ENCODE measurements at regions not wholly inside any gene's neighbourhood (a gene's known extent, or its start where the extent isn't known, plus 50 kb on each side); places are given as distances from the start of the nearest gene placed in this dataset.

- H3K27me3 Mint-ChIP-seq (ENCODE audit: low read depth) = no peaks in the 10 kb centered on the region
- H3K4me1 Mint-ChIP-seq = peaks cover 10% of the 10 kb centered on the region
- H3K9me3 Mint-ChIP-seq = no peaks in the 10 kb centered on the region
- ATAC-seq = no peak
- no peak overlapping the region for H3K27ac Mint-ChIP-seq
- CTCF ChIA-PET = no interaction called here
- H3K4me3 Mint-ChIP-seq = no peak overlapping the region
- no peak for DNase-seq (ENCODE audit: low spot score)
- TF ChIP-seq PRRX2 (CRISPR knock-in tag; IDR thresholded peaks at IDR 0.05) (no peak), ZNF263 (CRISPR knock-in tag; IDR thresholded peaks at IDR 0.05; ENCODE audit: low read depth) (no peak), SMAD4 (CRISPR knock-in tag; IDR thresholded peaks at IDR 0.05) (no peak), NFYB (CRISPR knock-in tag; conservative IDR thresholded peaks at IDR 0.05; ENCODE audit: low read depth) (no peak), AFF4 (CRISPR knock-in tag; IDR thresholded peaks at IDR 0.05; ENCODE audit: borderline replicate concordance) (no peak), ZNF671 (CRISPR knock-in tag; IDR thresholded peaks at IDR 0.05) (no peak), E2F1 (CRISPR knock-in tag; IDR thresholded peaks at IDR 0.05) (no peak), ESRRA (CRISPR knock-in tag; IDR thresholded peaks at IDR 0.05; ENCODE audit: borderline replicate concordance) (no peak), E2F4 (CRISPR knock-in tag; IDR thresholded peaks at IDR 0.05; ENCODE audit: borderline replicate concordance, low read depth) (no peak), E2F5 (CRISPR knock-in tag; IDR thresholded peaks at IDR 0.05) (no peak), TEAD4 (CRISPR knock-in tag; IDR thresholded peaks at IDR 0.05) (no peak), USF1 (CRISPR knock-in tag; IDR thresholded peaks at IDR 0.05) (no peak), ZNF121 (CRISPR knock-in tag; IDR thresholded peaks at IDR 0.05) (no peak), IRF1 (CRISPR knock-in tag; IDR thresholded peaks at IDR 0.05) (no peak), ETV6 (CRISPR knock-in tag; IDR thresholded peaks at IDR 0.05) (no peak)
- POLR2A ChIA-PET = no interaction called here
- H3K36me3 Mint-ChIP-seq = no peaks in the 10 kb centered on the region
Observed at GRCh38 chr2:106041150-106041549, 153.0 kb downstream of the UXS1 start.

GRCh38 chr2:106039634-106040315 is 154.3 kb downstream of the UXS1 start:
- ATAC-seq (no peak), DNase-seq (ENCODE audit: low spot score) (no peak)
- TF ChIP-seq ZNF263 (CRISPR knock-in tag; IDR thresholded peaks at IDR 0.05; ENCODE audit: low read depth) = no peak
- TF ChIP-seq PRRX2 (CRISPR knock-in tag; IDR thresholded peaks at IDR 0.05) = no peak
- TF ChIP-seq ATF1 (CRISPR knock-in tag; IDR thresholded peaks at IDR 0.05) = no peak
- no peak for TF ChIP-seq ATF3 (CRISPR knock-in tag; conservative IDR thresholded peaks at IDR 0.05)
- TF ChIP-seq MLX (CRISPR knock-in tag; IDR thresholded peaks at IDR 0.05) = no peak
- ChIA-PET CTCF (no interaction called here), POLR2A (no interaction called here)
- H3K27ac Mint-ChIP-seq = no peak overlapping the region
- H3K27me3 Mint-ChIP-seq (ENCODE audit: low read depth) = no peaks in the 10 kb centered on the region
- H3K4me1 Mint-ChIP-seq = peaks cover 10% of the 10 kb centered on the region
- H3K9me3 Mint-ChIP-seq = no peaks in the 10 kb centered on the region
- H3K4me3 Mint-ChIP-seq = no peak overlapping the region
- no peaks in the 10 kb centered on the region for H3K36me3 Mint-ChIP-seq
